ENCODE measurements at regions not wholly inside any gene's neighbourhood (a gene's known extent, or its start where the extent isn't known, plus 50 kb on each side); places are given as distances from the start of the nearest gene placed in this dataset.
A peak's percentile ranks its signal among the peaks of the same experiment; 100 is the strongest.
"Not testable (repeated sequence)": the region's sequence is repeated elsewhere in the genome, so short reads cannot be mapped to it uniquely, and the experiment has no call there.

- DNase-seq (ENCODE audit: low read depth), result no peak
Measured at GRCh38 chr6:4354181-4354580, 218.8 kb upstream of the ECI2 start.

GRCh38 chr6:4352731-4353130 is 217.4 kb upstream of the ECI2 start:
- DNase-seq (ENCODE audit: low read depth), result no peak

GRCh38 chr6:4352322-4352669 is 216.9 kb upstream of the ECI2 start:
- DNase-seq (ENCODE audit: low read depth), result no peak

- DNase-seq (ENCODE audit: low read depth), result peak; percentile 62
Measured at GRCh38 chr6:4351520-4352321, 216.3 kb upstream of the ECI2 start.

- no peak for DNase-seq (ENCODE audit: low read depth)
Measured at GRCh38 chr6:4350567-4351519, 215.5 kb upstream of the ECI2 start.

- no peak for DNase-seq (ENCODE audit: low read depth)
Measured at GRCh38 chr6:4349931-4350330, 214.6 kb upstream of the ECI2 start.

GRCh38 chr6:4349323-4349722 is 213.9 kb upstream of the ECI2 start:
- no peak for DNase-seq (ENCODE audit: low read depth)

GRCh38 chr6:4348462-4349112 is 213.2 kb upstream of the ECI2 start:
- no peak for DNase-seq (ENCODE audit: low read depth)

- no peak for DNase-seq (ENCODE audit: low read depth)
Measured at GRCh38 chr6:4347877-4348276, 212.5 kb upstream of the ECI2 start.

GRCh38 chr6:4346659-4347333 is 211.4 kb upstream of the ECI2 start:
- no peak for DNase-seq (ENCODE audit: low read depth)

- DNase-seq (ENCODE audit: low read depth), result no peak
Measured at GRCh38 chr6:4345543-4345942, 210.2 kb upstream of the ECI2 start.

- DNase-seq (ENCODE audit: low read depth), result no peak
Measured at GRCh38 chr6:4344317-4344899, 209.0 kb upstream of the ECI2 start.

- no peak for DNase-seq (ENCODE audit: low read depth)
Measured at GRCh38 chr6:4342407-4343137, 207.2 kb upstream of the ECI2 start.

- no peak for DNase-seq (ENCODE audit: low read depth)
Measured at GRCh38 chr6:4341078-4341797, 205.9 kb upstream of the ECI2 start.

- DNase-seq (ENCODE audit: low read depth), result no peak
Measured at GRCh38 chr6:4340544-4340943, 205.2 kb upstream of the ECI2 start.

GRCh38 chr6:4338884-4339283 is 203.5 kb upstream of the ECI2 start:
- DNase-seq (ENCODE audit: low read depth), result no peak

GRCh38 chr6:4336778-4337442 is 201.5 kb upstream of the ECI2 start:
- DNase-seq (ENCODE audit: low read depth), result no peak

GRCh38 chr6:4336084-4336483 is 200.7 kb upstream of the ECI2 start:
- DNase-seq (ENCODE audit: low read depth), result no peak

- not testable (repeated sequence) for DNase-seq (ENCODE audit: low read depth)
Measured at GRCh38 chr6:4334158-4334740, 198.9 kb upstream of the ECI2 start.

Measured in forelimb muscle (tissue), 1 donor.